Endothelial cell (in vitro differentiated cells): ENCODE measurements at regions not wholly inside any gene's neighbourhood (a gene's known extent, or its start where the extent isn't known, plus 50 kb on each side); places are given as distances from the start of the nearest gene placed in this dataset.

Experiments
- DNase-seq: peaks from one replicate; pipeline ENCODE4 v3.0.0; 2021; ENCODE audit warnings: low spot score
- H3K27ac Mint-ChIP-seq: one replicate; pipeline ENCODE4 v1.8.0; 2021; ENCODE audit warnings: mixed read lengths, inconsistent platforms; ENCODE audit not compliant: unreplicated experiment
- H3K27me3 Mint-ChIP-seq: one replicate; pipeline ENCODE4 v1.8.0; 2021; ENCODE audit warnings: mild to moderate bottlenecking, moderate library complexity, mixed read lengths, inconsistent platforms; ENCODE audit not compliant: unreplicated experiment
- H3K36me3 Mint-ChIP-seq: one replicate; pipeline ENCODE4 v1.8.0; 2021; ENCODE audit warnings: mild to moderate bottlenecking, low read depth, mixed read lengths, inconsistent platforms; ENCODE audit not compliant: unreplicated experiment
- H3K4me1 Mint-ChIP-seq: one replicate; pipeline ENCODE4 v1.8.0; 2021; ENCODE audit warnings: mild to moderate bottlenecking, mixed read lengths, inconsistent platforms; ENCODE audit not compliant: unreplicated experiment
- H3K4me3 Mint-ChIP-seq: one replicate; pipeline ENCODE4 v1.8.0; 2021; ENCODE audit warnings: mild to moderate bottlenecking, mixed read lengths, inconsistent platforms; ENCODE audit not compliant: unreplicated experiment
- H3K9me3 Mint-ChIP-seq: one replicate; pipeline ENCODE4 v1.8.0; 2021; ENCODE audit warnings: mixed read lengths, inconsistent platforms; ENCODE audit not compliant: unreplicated experiment
- CTCF ChIP-seq: fragments of 200-600 bp; sonication (generic); IDR thresholded peaks from one replicate; pipeline ENCODE4 v1.5.0; 2021; ENCODE audit warnings: antibody characterized with exemption; ENCODE audit not compliant: unreplicated experiment

- Mint-ChIP-seq H3K27ac (no peak overlapping the region), H3K36me3 (peaks cover 10% of the 10 kb centered on the region), H3K27me3 (peaks cover 2% of the 10 kb centered on the region), H3K4me3 (no peak overlapping the region), H3K4me1 (peaks cover 13% of the 10 kb centered on the region), H3K9me3 (peaks cover 7% of the 10 kb centered on the region)
- DNase-seq: no peak
- TF ChIP-seq CTCF: no peak
Observed at GRCh38 chr12:89091293-89091841, 260.9 kb downstream of the DUSP6 start.

GRCh38 chr12:89089264-89089663, 263.0 kb downstream of the DUSP6 start:
- H3K4me3 Mint-ChIP-seq: no peak overlapping the region
- H3K4me1 Mint-ChIP-seq: peaks cover 26% of the 10 kb centered on the region
- H3K27ac Mint-ChIP-seq: no peak overlapping the region
- peaks cover 3% of the 10 kb centered on the region for H3K27me3 Mint-ChIP-seq
- H3K36me3 Mint-ChIP-seq: peaks cover 10% of the 10 kb centered on the region
- peaks cover 7% of the 10 kb centered on the region for H3K9me3 Mint-ChIP-seq
- no peak for DNase-seq
- no peak for TF ChIP-seq CTCF

GRCh38 chr12:89087876-89088275, 264.4 kb downstream of the DUSP6 start:
- H3K27me3 Mint-ChIP-seq: peaks cover 3% of the 10 kb centered on the region
- H3K4me1 Mint-ChIP-seq: peaks cover 37% of the 10 kb centered on the region
- peaks cover 7% of the 10 kb centered on the region for H3K9me3 Mint-ChIP-seq
- no peak for DNase-seq
- peaks cover 10% of the 10 kb centered on the region for H3K36me3 Mint-ChIP-seq
- H3K4me3 Mint-ChIP-seq: no peak overlapping the region
- no peak for TF ChIP-seq CTCF
- H3K27ac Mint-ChIP-seq: peak overlapping the region; percentile 37

GRCh38 chr12:89087149-89087825, 265.0 kb downstream of the DUSP6 start:
- Mint-ChIP-seq H3K36me3 (peaks cover 10% of the 10 kb centered on the region), H3K4me3 (no peak overlapping the region), H3K4me1 (peaks cover 41% of the 10 kb centered on the region), H3K9me3 (peaks cover 7% of the 10 kb centered on the region), H3K27ac (peak overlapping the region; percentile 37), H3K27me3 (peaks cover 3% of the 10 kb centered on the region)
- TF ChIP-seq CTCF: no peak
- DNase-seq: no peak

GRCh38 chr12:89085421-89085820, 266.9 kb downstream of the DUSP6 start:
- Mint-ChIP-seq H3K27me3 (peaks cover 5% of the 10 kb centered on the region), H3K27ac (no peak overlapping the region), H3K4me1 (peaks cover 57% of the 10 kb centered on the region), H3K4me3 (no peak overlapping the region), H3K9me3 (peaks cover under 1% of the 10 kb centered on the region), H3K36me3 (peaks cover 2% of the 10 kb centered on the region)
- no peak for TF ChIP-seq CTCF
- DNase-seq: no peak
